Superior temporal gyrus (tissue), 1 donor: ENCODE measurements at regions not wholly inside any gene's neighbourhood (a gene's known extent, or its start where the extent isn't known, plus 50 kb on each side); places are given as distances from the start of the nearest gene placed in this dataset.
"Not testable (repeated sequence)": the region's sequence is repeated elsewhere in the genome, so short reads cannot be mapped to it uniquely, and the experiment has no call there.

ENCODE experiments used
- DNase-seq: peaks from one replicate; pipeline ENCODE4 v3.0.0-alpha.2; 2016; ENCODE audit errors: extremely low spot score

DNA sequence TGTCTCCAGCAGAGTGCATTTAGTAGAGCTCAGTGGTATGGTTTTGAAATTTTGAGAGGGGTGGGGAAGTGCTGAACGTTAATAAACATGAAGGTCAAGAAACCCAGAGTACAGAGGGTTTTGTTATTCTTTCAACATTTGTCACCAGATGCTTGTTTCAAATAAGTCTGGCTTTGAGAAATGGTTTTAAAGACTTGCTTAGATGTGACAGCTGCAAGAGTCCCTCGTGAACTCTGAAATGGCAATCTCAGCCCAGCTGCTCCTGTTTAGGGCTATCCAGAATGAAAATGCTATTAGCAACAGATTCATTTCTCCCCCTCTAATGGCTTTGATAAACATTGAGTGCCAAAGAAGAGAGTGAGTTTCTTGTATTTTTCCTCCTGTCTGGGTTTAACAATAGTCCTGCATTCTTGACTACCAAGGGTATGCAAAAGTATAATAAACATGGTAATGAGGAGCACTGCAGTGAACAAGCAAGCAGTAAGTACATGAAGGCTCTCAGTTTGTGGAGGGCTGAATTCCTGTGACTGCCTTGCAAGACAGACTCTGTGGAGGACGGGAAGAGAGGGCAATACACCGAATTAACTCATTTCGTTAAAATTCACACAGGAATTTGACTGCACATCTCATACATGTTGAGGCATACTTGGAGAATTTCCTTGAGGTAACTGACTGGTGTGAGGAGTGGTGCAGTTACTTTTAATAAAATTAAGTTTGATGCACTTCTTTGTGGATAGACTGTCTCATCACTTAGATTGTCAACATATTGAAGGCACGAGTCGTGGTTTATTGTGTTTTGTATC is 490.9 kb downstream of the REEP3 start:
- DNase-seq, result no peak

DNA sequence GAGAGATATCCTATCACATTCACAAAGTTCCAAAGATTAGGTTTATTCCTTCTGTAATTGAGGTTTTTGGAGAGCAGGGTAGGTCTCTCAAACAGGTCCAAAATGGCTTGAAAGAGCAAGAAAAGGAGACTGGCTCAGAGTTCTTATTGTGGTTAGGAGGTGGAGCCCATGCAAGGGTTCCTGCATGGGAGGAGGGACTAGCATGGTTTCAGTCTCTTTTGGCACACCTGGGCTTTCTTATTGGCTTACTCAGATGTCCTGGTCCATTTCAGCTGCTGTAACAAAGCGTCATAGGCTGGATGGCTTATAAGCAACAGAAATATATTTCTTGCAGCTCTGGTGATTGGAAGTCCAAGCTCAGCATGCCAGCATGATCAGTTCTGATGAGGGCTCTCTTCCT is 493.1 kb downstream of the REEP3 start:
- no peak for DNase-seq

- no peak for DNase-seq
Observed at GRCh38 chr10:64023926-64024470, 502.8 kb downstream of the REEP3 start.

DNA sequence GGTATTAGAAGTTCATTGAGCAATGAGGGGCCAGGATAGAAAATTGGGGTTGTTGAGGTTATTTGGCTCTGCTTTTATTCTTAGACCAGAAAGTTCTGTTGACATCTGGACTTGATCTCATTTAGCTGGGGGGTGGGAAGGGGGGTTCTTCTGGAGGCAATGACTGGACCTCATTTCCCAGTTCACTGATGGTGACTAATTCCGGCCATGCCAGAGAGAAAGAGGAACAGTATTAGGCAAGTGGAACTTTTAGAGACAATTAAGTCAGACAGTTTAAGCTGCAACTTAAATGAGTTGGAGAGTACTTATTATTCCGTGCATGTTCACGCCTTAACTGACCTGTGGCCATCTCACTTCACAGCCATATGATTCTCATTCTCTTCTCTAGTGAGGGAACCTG is 512.5 kb downstream of the REEP3 start:
- no peak for DNase-seq

DNA sequence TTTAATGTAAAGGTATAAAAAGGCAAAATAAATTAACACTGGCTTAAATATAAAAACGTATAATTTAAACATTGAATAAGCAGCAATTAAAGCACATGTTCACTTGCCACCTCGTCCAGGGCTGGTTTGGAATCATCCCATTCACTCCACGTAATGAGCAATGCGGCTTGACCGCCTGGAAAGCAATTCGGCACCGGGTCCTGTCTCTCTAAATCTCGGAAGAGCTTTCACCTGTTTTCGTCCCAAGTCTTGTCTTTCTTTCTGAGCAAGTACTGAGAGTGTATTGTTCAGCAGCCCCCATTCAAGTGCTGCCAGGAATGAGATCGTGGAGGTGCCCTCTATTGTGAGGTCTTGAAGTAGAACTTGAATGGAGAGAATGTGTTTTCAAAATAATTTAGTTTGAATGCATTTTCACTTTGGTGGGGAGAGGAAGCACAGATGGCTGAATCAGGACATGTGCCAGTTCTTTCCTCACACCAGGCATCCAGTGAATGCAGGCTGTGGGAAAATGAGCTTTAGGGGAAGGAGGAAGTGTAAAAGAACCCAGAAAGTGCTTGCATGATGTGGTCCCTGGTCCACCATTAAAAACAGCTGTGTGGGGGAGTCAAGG is 515.2 kb downstream of the REEP3 start:
- peak; percentile 64 for DNase-seq

DNA sequence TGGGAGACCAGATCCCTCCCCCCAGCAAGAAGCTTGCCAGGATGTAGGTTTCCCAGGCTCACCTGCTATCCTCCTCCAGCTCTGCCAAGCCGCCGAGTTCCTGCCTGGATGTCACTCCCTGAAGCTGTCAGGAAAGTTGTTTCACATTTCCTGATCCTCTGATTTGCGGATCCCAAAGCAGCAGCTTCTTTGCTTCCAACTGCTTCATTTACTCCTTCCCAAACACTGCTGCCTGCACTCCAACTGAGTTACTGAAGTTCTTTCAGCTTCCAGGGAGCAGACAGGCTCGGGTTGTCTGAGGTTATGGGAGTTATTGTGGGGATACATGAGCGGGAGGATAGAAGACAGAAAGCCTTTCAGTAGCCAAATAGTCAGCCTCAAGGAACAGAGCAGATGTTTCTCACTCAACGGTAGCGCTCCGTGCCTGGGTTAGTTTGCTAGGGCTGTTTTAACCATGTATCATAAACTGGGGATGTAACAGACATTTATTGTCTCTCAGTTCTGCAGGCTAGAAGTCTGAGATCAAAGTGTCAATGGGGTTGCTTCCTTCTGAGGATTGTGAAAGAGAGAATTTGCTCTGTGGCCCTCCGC is 516.0 kb downstream of the REEP3 start:
- peak; percentile 50 for DNase-seq

- no peak for DNase-seq
Observed at GRCh38 chr10:64038107-64038506, 516.9 kb downstream of the REEP3 start.

- DNase-seq, result no peak
Observed at GRCh38 chr10:64039198-64039597, 518.0 kb downstream of the REEP3 start.

DNA sequence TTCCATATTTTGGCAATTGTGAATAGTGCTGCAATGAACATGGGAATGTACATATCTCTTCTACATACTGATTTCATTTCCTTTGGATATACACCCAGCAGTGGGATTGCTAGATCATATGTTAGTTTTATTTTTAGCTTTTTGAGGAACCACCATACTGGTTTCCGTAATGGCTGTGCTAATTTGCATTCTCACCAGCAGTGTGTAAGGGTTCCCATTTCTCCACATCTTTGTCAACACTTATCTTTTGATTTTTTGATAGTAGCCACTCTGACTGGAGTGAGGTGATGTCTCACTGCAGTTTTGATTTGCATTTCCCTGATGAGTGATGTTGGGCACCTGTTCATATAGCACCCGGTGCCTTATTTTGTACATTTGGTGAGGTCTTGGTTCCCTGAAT is 519.6 kb downstream of the REEP3 start:
- no peak for DNase-seq

DNA sequence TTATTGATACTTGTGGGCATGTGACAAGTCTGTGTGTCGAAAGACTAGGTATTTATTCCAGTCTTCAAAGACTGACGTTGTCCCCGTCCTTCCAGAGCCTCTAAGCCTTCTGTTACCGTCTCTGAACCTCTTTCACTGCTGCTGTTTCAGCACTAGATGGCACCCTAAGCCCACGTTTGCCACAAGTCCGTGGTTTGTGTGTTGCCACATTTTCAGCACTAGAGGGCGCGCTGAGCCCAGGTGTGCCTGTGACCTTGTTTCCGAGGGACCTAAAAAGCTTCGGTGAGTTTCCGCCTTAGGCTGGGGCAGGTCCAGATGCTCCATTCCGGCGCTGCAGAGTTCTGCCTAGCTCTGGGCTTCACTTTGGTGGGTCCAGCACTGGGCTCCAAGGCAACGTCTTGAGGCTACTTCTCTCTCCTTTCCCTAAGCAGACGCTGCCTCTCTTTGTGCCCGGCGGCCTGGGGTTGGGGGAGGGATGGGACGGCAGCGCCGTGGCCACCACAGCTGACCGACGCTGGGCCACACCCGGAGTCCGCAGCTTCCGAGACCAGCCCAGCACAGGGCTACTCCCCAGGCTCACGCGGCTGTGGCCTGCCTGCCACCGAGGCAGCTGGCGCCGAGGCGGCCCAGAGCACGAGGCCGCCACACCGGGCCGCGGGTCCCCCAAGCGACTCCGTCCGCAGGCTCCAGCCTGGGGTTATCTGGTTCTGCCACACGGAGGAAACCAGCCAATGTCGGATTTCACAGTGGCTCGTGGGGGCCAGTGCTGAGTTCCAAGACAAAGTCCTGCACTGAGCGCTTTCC is 520.2 kb downstream of the REEP3 start:
- DNase-seq, result peak; percentile 74

GRCh38 chr10:64041989-64042490 is 520.8 kb downstream of the REEP3 start:
- DNase-seq, result no peak

DNA sequence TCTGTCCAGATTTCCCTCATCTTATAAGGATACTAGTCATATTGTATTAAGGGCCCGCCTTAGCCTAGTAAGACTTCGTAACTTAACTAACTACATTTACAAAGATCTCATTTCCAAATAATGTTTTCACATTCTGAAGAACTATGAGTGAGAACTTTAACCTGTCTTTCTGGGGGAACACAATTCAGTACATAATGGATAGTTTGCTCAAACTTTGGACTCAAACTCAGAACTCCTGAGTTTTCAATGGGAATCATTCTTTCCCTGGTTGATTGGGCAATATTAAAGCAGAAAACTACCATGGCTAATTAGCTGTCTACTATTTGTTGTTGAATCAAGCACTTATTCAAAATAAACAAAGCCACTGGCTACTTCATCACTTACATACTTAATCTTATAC is 522.9 kb downstream of the REEP3 start:
- DNase-seq, result no peak

DNA sequence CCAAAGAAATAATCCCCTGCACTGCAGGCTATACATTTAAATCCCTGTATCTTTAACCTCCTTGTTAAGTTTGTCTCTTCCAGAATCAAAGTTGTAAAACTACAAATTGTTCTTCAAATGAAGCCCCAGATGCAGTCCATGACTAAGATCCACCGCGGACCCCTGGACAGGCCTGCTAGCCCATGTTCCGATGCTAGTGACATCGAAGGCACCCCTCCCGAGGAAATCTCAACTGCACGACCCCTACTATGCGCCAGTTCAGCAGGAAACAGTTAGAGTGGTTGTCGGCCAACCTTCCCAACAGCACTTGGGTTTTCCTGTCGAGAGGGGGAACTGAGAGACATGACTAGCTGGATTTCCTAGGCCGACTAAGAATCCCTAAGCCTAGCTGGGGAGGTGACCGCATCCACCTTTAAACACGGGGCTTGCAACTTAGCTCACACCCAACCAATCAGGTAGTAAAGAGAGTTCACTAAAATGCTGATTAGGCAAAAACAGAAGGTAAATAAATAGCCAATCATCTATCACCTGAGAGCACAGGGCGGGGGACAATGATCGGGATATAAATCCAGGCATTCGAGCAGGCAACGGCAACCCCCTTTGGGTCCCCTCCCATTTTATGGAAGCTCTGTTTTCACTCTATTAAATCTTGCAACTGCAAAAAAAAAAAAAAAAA is 523.9 kb downstream of the REEP3 start:
- not testable (repeated sequence) for DNase-seq

- no peak for DNase-seq
Observed at GRCh38 chr10:64054392-64054791, 533.2 kb downstream of the REEP3 start.

GRCh38 chr10:64059884-64060283 is 538.7 kb downstream of the REEP3 start:
- DNase-seq, result no peak

DNA sequence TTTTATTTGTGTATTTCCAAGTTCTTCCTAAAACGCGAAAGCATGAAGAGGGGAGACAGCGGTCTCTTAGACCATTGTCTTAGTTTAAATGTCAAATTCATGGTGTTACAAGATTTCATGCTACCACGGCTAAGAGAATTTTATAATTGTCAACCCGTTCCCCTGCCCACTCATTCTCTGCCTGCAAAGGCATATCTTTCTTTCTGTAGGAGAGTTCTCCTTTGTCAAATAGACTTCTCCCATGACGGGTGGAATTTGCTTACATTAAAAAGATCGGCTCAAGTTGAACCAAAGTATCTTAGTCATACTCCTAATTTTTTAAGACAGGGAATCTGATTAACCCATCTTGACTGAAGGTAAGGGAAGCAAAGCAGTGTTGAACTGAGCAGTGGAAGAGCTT is 539.2 kb downstream of the REEP3 start:
- no peak for DNase-seq

DNA sequence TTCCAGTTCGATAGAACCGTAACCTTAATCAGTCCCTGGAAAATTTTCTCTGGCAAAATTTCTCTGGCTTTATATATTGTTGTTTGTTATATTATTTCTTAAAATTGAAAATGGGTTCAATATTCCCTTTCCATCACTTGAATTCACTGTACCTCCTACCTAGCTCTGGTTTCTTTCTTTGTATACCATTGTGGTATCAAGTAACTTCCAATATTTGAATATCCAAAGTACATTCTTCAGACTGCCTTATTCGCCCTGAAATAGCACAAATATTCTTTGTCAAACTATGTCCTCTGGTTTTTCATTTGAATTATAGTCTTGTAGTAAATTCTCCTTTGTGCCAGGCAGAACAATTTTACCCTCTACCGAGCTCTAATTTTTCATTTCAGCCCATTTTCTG is 541.6 kb downstream of the REEP3 start:
- DNase-seq, result no peak

GRCh38 chr10:64067009-64067606 is 545.9 kb downstream of the REEP3 start:
- DNase-seq, result no peak

DNA sequence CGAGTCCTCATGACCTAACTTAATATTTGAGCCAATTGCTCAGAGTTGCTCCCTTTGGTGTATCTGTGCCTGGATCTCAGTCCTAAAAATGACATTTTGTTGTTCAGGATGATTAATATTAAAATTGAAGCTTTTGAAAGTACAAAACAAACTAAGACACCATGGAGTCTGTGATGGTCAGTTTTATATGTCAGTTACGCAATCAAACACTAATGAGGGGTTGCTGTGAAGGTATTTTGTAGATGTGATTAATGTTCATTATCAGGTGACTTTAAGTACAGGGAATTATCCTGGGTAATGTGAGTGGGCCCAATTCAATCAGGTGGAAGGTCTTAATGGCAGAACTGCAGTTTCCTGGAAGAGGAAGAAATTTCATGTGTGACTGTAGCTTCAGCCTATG is 546.7 kb downstream of the REEP3 start:
- DNase-seq, result no peak

- DNase-seq, result peak; percentile 46
Observed at GRCh38 chr10:64070241-64070640, 549.0 kb downstream of the REEP3 start.

- DNase-seq, result peak; percentile 51
Observed at GRCh38 chr10:64071218-64071617, 550.0 kb downstream of the REEP3 start.
